B cell (primary cell): ENCODE measurements at regions not wholly inside any gene's neighbourhood (a gene's known extent, or its start where the extent isn't known, plus 50 kb on each side); places are given as distances from the start of the nearest gene placed in this dataset.

ENCODE experiments used
- CTCF ChIP-seq: fragments of 200-600 bp; IDR thresholded peaks from one replicate; pipeline ENCODE4 v1.8.0; 2022; ENCODE audit warnings: antibody characterized with exemption, mild to moderate bottlenecking
- EZH2 ChIP-seq: IDR thresholded peaks from 2 replicates; pipeline ENCODE4 v1.6.1; 2012; ENCODE audit warnings: borderline replicate concordance, low read depth, mild to moderate bottlenecking, moderate library complexity, low read length; ENCODE audit not compliant: insufficient read depth, poor library complexity, severe bottlenecking

- TF ChIP-seq CTCF (no peak), EZH2 (no peak)
These were observed 180.3 kb upstream of the MEOX2 start for GRCh38 chr7:15866753-15867152.
